ENCODE measurements at regions not wholly inside any gene's neighbourhood (a gene's known extent, or its start where the extent isn't known, plus 50 kb on each side); places are given as distances from the start of the nearest gene placed in this dataset.

GRCh38 chr16:9689597-9689996 lies 492.6 kb downstream of the GRIN2A start:
- Histone ChIP-seq H3K36me3 (ENCODE audit: control insufficient read depth in 2 of 2, insufficient read depth in 1 of 2, low read length in 2 of 2) (no peaks in the 10 kb centered on the region), H3K27ac (ENCODE audit: extremely low read depth, low read depth, low read length) (no peak overlapping the region), H3K9me3 (ENCODE audit: control insufficient read depth, insufficient read depth, low read depth, low read length) (no peaks in the 10 kb centered on the region), H3K4me3 (ENCODE audit: low read depth, low read length) (no peak overlapping the region), H3K4me1 (ENCODE audit: control insufficient read depth, insufficient read depth, low read length) (no peaks in the 10 kb centered on the region)
- ChIA-PET CTCF (interaction anchor here (0.7 to 1.0 kb wide), 2 partner anchors 12 to 108 kb away, joined by 3 read pairs; no protein-coding TSS in a partner anchor), POLR2A (no interaction called here)
- no peak for TF ChIP-seq ZNF707 (tag by site-specific recombination; IDR thresholded peaks at IDR 0.05)
- no peak for TF ChIP-seq ZNF169 (tag by site-specific recombination; IDR thresholded peaks at IDR 0.05)
- no peak for TF ChIP-seq ZNF639 (tag by site-specific recombination; IDR thresholded peaks at IDR 0.05)
- no peak for TF ChIP-seq GLIS1 (tag by site-specific recombination; IDR thresholded peaks at IDR 0.05)
- no peak for TF ChIP-seq ELK4 (IDR thresholded peaks at IDR 0.05; ENCODE audit: borderline replicate concordance, low read depth, low read length)
- no peak for TF ChIP-seq CTCF (tag by site-specific recombination; IDR thresholded peaks at IDR 0.05)
- no peak for TF ChIP-seq ZNF530 (tag by site-specific recombination; IDR thresholded peaks at IDR 0.05; ENCODE audit: low read depth)
- TF ChIP-seq TCF7L2 (IDR thresholded peaks at IDR 0.05; ENCODE audit: borderline replicate concordance, low read depth, low read length) = no peak
- no peak for TF ChIP-seq PRDM10 (tag by site-specific recombination; IDR thresholded peaks at IDR 0.05)

GRCh38 chr16:9695152-9695551 lies 487.1 kb downstream of the GRIN2A start:
- no peaks in the 10 kb centered on the region for H3K9me3 ChIP-seq (ENCODE audit: control insufficient read depth, insufficient read depth, low read depth, low read length)
- H3K4me3 ChIP-seq (ENCODE audit: low read depth, low read length) = no peak overlapping the region
- no peak overlapping the region for H3K27ac ChIP-seq (ENCODE audit: extremely low read depth, low read depth, low read length)
- ChIA-PET POLR2A (no interaction called here), CTCF (no interaction called here)
- H3K36me3 ChIP-seq (ENCODE audit: control insufficient read depth in 2 of 2, insufficient read depth in 1 of 2, low read length in 2 of 2) = no peaks in the 10 kb centered on the region
- H3K4me1 ChIP-seq (ENCODE audit: control insufficient read depth, insufficient read depth, low read length) = no peaks in the 10 kb centered on the region
- TF ChIP-seq ZNF558 (tag by site-specific recombination; IDR thresholded peaks at IDR 0.05) (no peak), ZNF2 (tag by site-specific recombination; IDR thresholded peaks at IDR 0.05) (no peak), ZNF121 (tag by site-specific recombination; IDR thresholded peaks at IDR 0.05) (no peak), ZNF324 (tag by site-specific recombination; IDR thresholded peaks at IDR 0.05) (no peak), GLIS1 (tag by site-specific recombination; IDR thresholded peaks at IDR 0.05) (no peak), ZFHX2 (tag by site-specific recombination; conservative IDR thresholded peaks at IDR 0.05) (no peak), SETDB1 (IDR thresholded peaks at IDR 0.05; ENCODE audit: insufficient read length, low read length) (no peak), ZNF670 (tag by site-specific recombination; IDR thresholded peaks at IDR 0.05; ENCODE audit: low read depth) (no peak), ZNF658 (tag by site-specific recombination; IDR thresholded peaks at IDR 0.05) (no peak), ZNF10 (tag by site-specific recombination; IDR thresholded peaks at IDR 0.05) (no peak), ZNF791 (tag by site-specific recombination; IDR thresholded peaks at IDR 0.05) (no peak), BCL11B (tag by site-specific recombination; IDR thresholded peaks at IDR 0.05; ENCODE audit: low read depth) (no peak), TSHZ1 (tag by site-specific recombination; IDR thresholded peaks at IDR 0.05; ENCODE audit: borderline replicate concordance) (no peak), ZNF596 (tag by site-specific recombination; IDR thresholded peaks at IDR 0.05) (no peak), ZNF169 (tag by site-specific recombination; IDR thresholded peaks at IDR 0.05) (no peak)
